BE2C (cell line): ENCODE measurements at regions not wholly inside any gene's neighbourhood (a gene's known extent, or its start where the extent isn't known, plus 50 kb on each side); places are given as distances from the start of the nearest gene placed in this dataset.

ENCODE experiments used
- DNase-seq: peaks from one replicate; pipeline ENCODE4 v3.0.0-alpha.2; 2020
- H3K27me3 ChIP-seq: fragments of 250-450 bp; sonication (Bioruptor Pico); 2 replicates; pipeline ENCODE4 v1.5.1; 2020; ENCODE audit warnings: mild to moderate bottlenecking
- H3K36me3 ChIP-seq: fragments of 250-450 bp; sonication (Bioruptor Pico); 2 replicates; pipeline ENCODE4 v1.5.1; 2020; ENCODE audit warnings: mild to moderate bottlenecking
- H3K4me1 ChIP-seq: fragments of 250-450 bp; sonication (Bioruptor Pico); 2 replicates; pipeline ENCODE4 v1.5.1; 2020
- H3K4me3 ChIP-seq: 2 replicates; pipeline ENCODE4 v1.5.1; 2011; ENCODE audit warnings: low read depth, low read length
- H3K9me3 ChIP-seq: fragments of 250-450 bp; sonication (Bioruptor Pico); 2 replicates; pipeline ENCODE4 v1.5.1; 2020
- CTCF ChIP-seq: IDR thresholded peaks from 2 replicates; pipeline ENCODE4 v1.5.1; 2012; ENCODE audit warnings: mild to moderate bottlenecking, low read depth, low read length

GRCh38 chr2:4965556-4966320, 726.4 kb upstream of the SOX11 start:
- Histone ChIP-seq H3K36me3 (no peaks in the 10 kb centered on the region), H3K4me3 (no peak overlapping the region), H3K4me1 (no peaks in the 10 kb centered on the region), H3K27me3 (no peaks in the 10 kb centered on the region), H3K9me3 (no peaks in the 10 kb centered on the region; the same call in 1 of the 2 replicates)
- DNase-seq = no peak
- TF ChIP-seq CTCF = no peak

GRCh38 chr2:4967206-4967605, 725.0 kb upstream of the SOX11 start:
- H3K4me1 ChIP-seq = no peaks in the 10 kb centered on the region
- H3K4me3 ChIP-seq = no peak overlapping the region
- H3K27me3 ChIP-seq = no peaks in the 10 kb centered on the region
- no peaks in the 10 kb centered on the region for H3K36me3 ChIP-seq
- no peak for TF ChIP-seq CTCF
- no peaks in the 10 kb centered on the region; the same call in 1 of the 2 replicates for H3K9me3 ChIP-seq
- no peak for DNase-seq

GRCh38 chr2:4972472-4972871, 719.7 kb upstream of the SOX11 start:
- DNase-seq = no peak
- no peaks in the 10 kb centered on the region; the same call in none of the 2 replicates for H3K9me3 ChIP-seq
- TF ChIP-seq CTCF = no peak
- H3K4me1 ChIP-seq = no peaks in the 10 kb centered on the region
- H3K27me3 ChIP-seq = no peaks in the 10 kb centered on the region
- no peaks in the 10 kb centered on the region for H3K36me3 ChIP-seq
- no peak overlapping the region for H3K4me3 ChIP-seq

- no peaks in the 10 kb centered on the region for H3K27me3 ChIP-seq
- no peaks in the 10 kb centered on the region for H3K4me1 ChIP-seq
- no peak for TF ChIP-seq CTCF
- no peaks in the 10 kb centered on the region for H3K36me3 ChIP-seq
- H3K4me3 ChIP-seq = no peak overlapping the region
- DNase-seq = no peak
- H3K9me3 ChIP-seq = no peaks in the 10 kb centered on the region; the same call in none of the 2 replicates
Observed at GRCh38 chr2:4973354-4973753, 718.8 kb upstream of the SOX11 start.

- DNase-seq = peak; percentile 7
- Histone ChIP-seq H3K4me3 (no peak overlapping the region), H3K4me1 (no peaks in the 10 kb centered on the region), H3K27me3 (no peaks in the 10 kb centered on the region), H3K36me3 (no peaks in the 10 kb centered on the region), H3K9me3 (no peaks in the 10 kb centered on the region; the same call in none of the 2 replicates)
- no peak for TF ChIP-seq CTCF
Observed at GRCh38 chr2:4973973-4974372, 718.2 kb upstream of the SOX11 start.

GRCh38 chr2:4976407-4976806, 715.8 kb upstream of the SOX11 start:
- H3K27me3 ChIP-seq = no peaks in the 10 kb centered on the region
- no peaks in the 10 kb centered on the region; the same call in none of the 2 replicates for H3K9me3 ChIP-seq
- H3K36me3 ChIP-seq = no peaks in the 10 kb centered on the region
- H3K4me3 ChIP-seq = no peak overlapping the region
- no peak for TF ChIP-seq CTCF
- DNase-seq = no peak
- H3K4me1 ChIP-seq = no peaks in the 10 kb centered on the region
